Liver (tissue), 3 donors: ENCODE measurements at regions not wholly inside any gene's neighbourhood (a gene's known extent, or its start where the extent isn't known, plus 50 kb on each side); places are given as distances from the start of the nearest gene placed in this dataset.

ENCODE experiments used
- CTCF ChIP-seq: fragments of 150-350 bp; IDR thresholded peaks from 2 replicates; pipeline ENCODE4 v1.5.1; 2017; ENCODE audit warnings: improper control_type of control experiment, low read depth, low read length; ENCODE audit not compliant: missing input control
- MAX ChIP-seq: IDR thresholded peaks from 2 replicates; pipeline ENCODE4 v1.6.1; 2016; ENCODE audit warnings: antibody characterized with exemption
- TAF1 ChIP-seq: conservative IDR thresholded peaks from 2 replicates; pipeline ENCODE4 v1.6.1; 2016; ENCODE audit warnings: antibody characterized with exemption, mild to moderate bottlenecking
- donor health status: healthy.
- donor health status: healthy.

- TF ChIP-seq CTCF, result no peak
- TF ChIP-seq MAX, result no peak
- TF ChIP-seq TAF1, result no peak
These were observed 444.6 kb upstream of the MEF2C start for GRCh38 chr5:89327608-89328007.
